Ovary (tissue), 3 donors: ENCODE measurements at regions not wholly inside any gene's neighbourhood (a gene's known extent, or its start where the extent isn't known, plus 50 kb on each side); places are given as distances from the start of the nearest gene placed in this dataset.

Experiments used
- EP300 ChIP-seq: sonication (generic); formaldehyde crosslinking; IDR thresholded peaks from one replicate; pipeline ENCODE4 v1.6.1; 2017; ENCODE audit warnings: antibody characterized with exemption
- TF ChIP-seq, protein P1 (sequence below), 3 donors: fragments of 450-650 bp in 2 of 3; fragments of 200-600 bp in 1 of 3; IDR thresholded peaks; one replicate each; pipeline versions ENCODE4 v1.5.1 to v1.8.0; 2016 to 2022; ENCODE audit warnings: antibody characterized with exemption in 3 of 3, mild to moderate bottlenecking in 1 of 3
- donor health status: DM: no; HTN: no; CAD: no.

DNA sequence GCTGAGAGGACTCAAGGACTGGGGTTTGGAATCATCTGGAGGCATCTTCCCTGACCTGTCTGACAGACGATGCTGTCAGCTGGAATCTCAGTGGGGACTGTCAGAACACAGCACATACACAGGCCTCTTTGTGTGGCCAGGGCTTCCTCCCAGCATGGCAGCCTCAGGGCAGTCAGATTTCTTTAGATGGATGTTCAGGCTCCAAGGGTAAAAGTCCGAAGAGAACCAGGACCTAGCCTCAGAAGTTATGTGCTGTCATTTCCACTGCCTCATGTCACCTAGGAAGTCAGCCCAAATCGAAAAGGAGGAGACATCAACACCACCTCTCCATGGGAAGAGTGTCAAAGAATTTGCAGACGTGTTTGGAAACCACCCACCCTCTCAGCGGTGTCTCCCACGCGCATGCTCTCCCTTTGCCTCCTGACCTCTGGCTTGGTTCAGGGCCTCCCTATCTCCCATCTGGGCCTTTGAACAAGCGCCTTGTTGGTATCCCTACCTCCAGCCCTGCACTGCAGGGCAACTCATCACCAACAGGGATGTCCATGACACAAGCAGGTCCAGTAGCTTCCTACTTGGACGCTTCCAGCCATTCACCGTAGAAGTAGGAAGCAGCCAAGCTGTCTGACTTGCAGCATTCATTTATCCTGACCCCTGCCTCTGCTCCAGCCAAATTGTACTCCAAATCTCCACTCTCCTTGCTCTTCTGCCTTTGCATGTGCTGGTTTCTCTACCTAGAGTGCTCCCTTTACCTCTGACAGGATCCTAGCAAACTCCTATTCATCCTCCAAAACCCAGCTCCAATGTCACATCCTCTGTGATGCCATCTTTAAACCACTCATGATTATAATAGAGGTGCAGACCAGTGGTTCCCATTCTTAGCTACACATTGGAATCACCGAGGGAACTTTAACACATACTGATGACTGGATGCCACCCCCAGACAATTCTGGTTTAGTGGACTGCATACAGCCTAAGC, 121.6 kb downstream of the OAT start:
- TF ChIP-seq, protein P1, sequence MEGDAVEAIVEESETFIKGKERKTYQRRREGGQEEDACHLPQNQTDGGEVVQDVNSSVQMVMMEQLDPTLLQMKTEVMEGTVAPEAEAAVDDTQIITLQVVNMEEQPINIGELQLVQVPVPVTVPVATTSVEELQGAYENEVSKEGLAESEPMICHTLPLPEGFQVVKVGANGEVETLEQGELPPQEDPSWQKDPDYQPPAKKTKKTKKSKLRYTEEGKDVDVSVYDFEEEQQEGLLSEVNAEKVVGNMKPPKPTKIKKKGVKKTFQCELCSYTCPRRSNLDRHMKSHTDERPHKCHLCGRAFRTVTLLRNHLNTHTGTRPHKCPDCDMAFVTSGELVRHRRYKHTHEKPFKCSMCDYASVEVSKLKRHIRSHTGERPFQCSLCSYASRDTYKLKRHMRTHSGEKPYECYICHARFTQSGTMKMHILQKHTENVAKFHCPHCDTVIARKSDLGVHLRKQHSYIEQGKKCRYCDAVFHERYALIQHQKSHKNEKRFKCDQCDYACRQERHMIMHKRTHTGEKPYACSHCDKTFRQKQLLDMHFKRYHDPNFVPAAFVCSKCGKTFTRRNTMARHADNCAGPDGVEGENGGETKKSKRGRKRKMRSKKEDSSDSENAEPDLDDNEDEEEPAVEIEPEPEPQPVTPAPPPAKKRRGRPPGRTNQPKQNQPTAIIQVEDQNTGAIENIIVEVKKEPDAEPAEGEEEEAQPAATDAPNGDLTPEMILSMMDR (IDR thresholded peaks at IDR 0.05), result no peak
- TF ChIP-seq EP300, result no peak
